GM19324 (cell line): ENCODE measurements at regions not wholly inside any gene's neighbourhood (a gene's known extent, or its start where the extent isn't known, plus 50 kb on each side); places are given as distances from the start of the nearest gene placed in this dataset.
A peak's percentile ranks its signal among the peaks of the same experiment; 100 is the strongest.
"Not testable (repeated sequence)": the region's sequence is repeated elsewhere in the genome, so short reads cannot be mapped to it uniquely, and the experiment has no call there.

Experiments
- ATAC-seq: cut with Tn5 transposase; IDR thresholded peaks from one replicate; pipeline ENCODE4 v1.9.1; 2021; ENCODE audit warnings: mild to moderate bottlenecking, moderate library complexity; ENCODE audit not compliant: unreplicated experiment, low FRiP score

GRCh38 chrX:124232523-124233201 is 99.8 kb upstream of the TEX13D start:
- peak; percentile 70 for ATAC-seq

- ATAC-seq: no peak
These were observed 98.1 kb upstream of the TEX13D start for GRCh38 chrX:124234348-124234747.

- ATAC-seq: no peak
These were observed 94.2 kb upstream of the TEX13D start for GRCh38 chrX:124238268-124238667.

- peak; percentile 15 for ATAC-seq
These were observed 93.1 kb upstream of the TEX13D start for GRCh38 chrX:124239324-124239723.

- ATAC-seq: peak; percentile 75
These were observed 92.5 kb upstream of the TEX13D start for GRCh38 chrX:124239911-124240310.

DNA sequence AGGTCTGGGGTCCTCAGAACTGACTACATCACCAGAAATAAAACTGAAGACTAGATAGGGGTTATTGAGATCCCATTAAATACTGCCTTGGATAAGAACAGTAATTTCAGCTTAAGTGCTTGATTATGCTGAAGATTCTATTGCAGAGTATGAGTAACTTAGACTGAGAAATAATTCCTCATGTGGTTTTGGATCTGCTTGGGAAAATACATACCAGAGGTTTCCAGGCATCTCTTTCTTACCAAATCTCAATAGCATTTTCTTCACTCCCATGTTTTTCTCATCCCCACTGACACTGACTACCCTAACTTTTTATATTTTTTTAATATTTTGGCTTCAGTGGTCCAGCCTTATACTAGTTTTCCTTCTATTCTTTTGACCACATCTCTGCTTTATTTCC is 92.0 kb upstream of the TEX13D start:
- ATAC-seq: no peak

GRCh38 chrX:124242131-124242530 is 90.3 kb upstream of the TEX13D start:
- ATAC-seq: no peak

GRCh38 chrX:124249345-124249744 is 83.1 kb upstream of the TEX13D start:
- ATAC-seq: no peak

GRCh38 chrX:124250835-124251437 is 81.5 kb upstream of the TEX13D start:
- no peak for ATAC-seq

DNA sequence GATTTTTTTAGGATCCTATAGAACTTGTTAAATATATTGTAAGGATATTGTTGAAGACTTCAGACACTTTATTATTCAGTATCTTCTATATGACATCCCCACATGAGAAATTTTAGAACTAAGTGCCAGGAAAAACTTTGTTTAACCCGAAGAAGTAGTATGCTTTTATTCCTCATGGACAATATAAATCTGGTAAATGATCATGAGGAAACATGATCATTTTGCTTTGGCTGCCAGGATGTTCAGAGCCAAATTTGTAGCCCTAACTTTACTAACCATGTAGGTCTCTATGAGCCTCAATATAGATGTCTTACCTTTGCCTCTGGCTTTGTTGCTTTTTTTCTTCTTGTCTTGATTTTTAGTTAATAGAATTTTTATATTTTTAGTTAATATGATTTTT is 77.8 kb upstream of the TEX13D start:
- ATAC-seq: no peak

DNA sequence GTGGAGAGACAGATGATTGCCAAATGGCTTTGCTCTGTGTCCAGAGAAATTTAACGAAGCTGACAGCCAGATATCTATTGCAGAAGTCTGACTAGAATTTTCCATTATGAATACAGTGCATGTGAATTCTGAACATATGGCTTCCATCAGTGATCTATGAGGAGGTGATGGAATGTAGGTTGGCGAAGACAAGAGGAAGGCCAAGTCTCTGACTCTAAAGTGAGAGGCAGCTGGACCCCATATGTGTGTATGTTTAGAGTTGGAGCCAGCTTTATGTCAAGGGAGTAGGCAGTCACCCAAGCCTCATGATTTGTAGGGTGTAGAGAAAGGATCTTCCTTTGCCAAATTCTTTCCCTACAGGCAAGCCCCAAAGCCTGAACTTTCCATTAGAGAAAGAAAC is 76.2 kb upstream of the TEX13D start:
- no peak for ATAC-seq

- ATAC-seq: no peak
These were observed 75.7 kb upstream of the TEX13D start for GRCh38 chrX:124256629-124257380.

DNA sequence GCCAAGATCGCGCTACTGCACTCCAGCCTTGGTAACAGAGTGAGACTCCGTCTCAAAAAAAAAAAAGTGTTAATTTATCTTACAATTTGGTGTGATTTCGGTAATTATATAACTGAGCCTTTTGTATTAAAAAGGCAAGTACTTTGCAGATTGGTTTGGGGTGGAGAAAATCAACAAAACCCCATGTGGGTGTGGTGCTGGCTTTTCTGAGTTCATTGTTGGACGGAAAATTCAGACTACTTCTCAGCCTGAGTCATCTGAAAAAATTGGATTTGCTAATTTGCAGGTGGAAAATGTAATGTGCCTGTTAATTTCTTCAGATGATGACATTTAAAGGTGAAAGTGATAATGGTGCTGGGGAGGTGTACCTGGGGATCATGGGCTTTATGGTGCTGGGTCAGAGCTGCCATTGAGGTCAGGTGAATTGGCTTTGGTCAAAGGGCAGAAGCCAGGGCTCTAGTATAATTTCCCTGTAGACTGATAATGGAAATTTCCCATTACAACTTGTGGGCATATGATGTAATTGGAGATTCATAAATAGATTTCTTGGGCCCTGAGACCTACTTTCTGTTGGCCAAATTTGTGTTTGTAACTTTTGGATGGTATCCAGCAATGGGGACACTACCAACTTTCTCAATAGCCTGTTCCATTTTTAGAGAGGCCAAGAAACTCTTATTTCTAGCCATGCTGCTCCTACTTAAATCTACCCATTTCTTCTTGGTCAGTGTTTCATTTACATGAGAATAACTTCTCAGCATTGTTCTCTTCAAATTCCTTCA is 74.3 kb upstream of the TEX13D start:
- ATAC-seq: no peak

DNA sequence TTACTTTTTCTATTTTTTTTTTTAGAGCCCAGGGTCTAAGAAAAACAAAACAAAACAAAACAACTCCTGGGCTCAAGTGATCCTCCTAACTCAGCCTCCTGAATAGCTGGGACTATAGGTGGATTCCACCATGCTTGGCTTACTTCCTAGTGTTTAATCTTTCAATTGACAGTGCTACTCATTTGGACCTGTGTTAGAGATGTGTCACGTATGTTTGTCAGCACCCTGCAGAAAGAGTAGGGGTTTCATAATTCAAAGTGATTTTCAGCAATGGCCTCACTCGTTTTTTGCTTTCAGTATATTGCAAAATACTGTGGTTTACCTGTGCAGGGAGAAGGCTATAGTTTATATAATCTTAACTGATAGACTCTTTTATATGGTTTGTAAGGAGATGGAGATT is 71.6 kb upstream of the TEX13D start:
- no peak for ATAC-seq

DNA sequence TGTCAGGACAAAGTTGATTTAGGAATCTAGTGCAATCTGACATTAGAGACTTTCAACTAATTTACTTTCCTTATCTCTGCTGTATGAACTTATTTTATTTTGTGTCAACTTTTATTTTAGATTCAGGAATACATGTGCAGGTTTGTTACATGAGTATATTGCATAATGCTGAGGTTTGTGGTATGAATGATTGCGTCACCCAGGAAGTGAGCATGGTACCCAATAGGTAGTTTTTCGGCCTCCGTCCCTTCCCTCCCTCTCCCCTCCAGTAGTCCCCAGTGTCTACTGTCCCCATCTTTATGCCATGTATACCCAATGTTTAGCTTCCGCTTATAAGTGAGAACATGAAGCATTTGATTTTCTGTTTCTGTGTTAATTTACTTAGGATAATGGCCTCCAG is 68.7 kb upstream of the TEX13D start:
- no peak for ATAC-seq

GRCh38 chrX:124268099-124268498 is 64.4 kb upstream of the TEX13D start:
- no peak for ATAC-seq

DNA sequence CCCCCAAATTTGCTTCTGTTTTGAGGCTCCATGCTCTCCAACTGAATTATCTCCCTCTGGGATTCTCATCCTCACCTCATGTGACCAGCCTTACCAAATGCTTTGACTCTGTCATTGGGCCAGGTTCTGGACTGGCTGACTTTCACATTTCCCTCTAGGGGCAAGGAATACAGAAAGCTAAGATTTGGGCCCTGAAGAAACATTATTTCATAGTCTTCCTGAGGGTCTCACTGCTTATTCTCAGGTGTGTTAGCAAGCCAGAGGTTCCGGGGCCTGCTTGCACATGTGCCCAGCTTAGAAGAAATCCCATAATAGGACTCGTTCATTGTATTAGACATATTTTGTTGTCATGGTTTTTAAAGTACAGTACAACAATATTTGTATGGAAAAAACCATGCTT is 62.6 kb upstream of the TEX13D start:
- ATAC-seq: no peak

- ATAC-seq: not testable (repeated sequence)
These were observed 60.9 kb upstream of the TEX13D start for GRCh38 chrX:124271599-124271998.

DNA sequence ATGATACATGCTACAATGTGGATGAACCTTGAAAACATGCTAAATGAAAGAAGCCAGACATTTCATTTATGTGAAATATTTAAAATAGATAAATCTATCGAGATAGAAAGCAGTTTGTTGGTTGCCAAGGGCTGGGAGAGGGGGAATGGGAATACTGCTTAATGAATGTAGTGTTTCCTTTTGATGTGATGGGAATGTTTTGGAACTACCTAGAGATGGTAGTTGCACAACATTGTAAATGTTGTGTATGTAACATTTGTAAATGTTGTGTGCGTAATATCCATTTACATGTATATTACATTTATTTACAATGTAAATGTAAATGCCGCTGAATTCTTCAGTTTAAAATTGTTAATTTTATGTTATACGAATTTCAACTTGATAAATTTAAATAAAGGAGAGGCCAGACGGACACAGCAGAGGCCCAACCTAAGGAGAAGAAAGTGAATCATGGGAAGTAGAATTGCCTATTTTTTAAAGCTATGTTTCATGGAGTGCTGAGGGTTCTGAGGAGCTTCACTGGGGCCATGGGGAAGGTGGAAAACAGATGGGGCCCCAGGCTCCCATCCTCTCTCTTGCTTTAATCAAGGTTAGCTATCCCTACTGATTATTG is 60.0 kb upstream of the TEX13D start:
- ATAC-seq: no peak

DNA sequence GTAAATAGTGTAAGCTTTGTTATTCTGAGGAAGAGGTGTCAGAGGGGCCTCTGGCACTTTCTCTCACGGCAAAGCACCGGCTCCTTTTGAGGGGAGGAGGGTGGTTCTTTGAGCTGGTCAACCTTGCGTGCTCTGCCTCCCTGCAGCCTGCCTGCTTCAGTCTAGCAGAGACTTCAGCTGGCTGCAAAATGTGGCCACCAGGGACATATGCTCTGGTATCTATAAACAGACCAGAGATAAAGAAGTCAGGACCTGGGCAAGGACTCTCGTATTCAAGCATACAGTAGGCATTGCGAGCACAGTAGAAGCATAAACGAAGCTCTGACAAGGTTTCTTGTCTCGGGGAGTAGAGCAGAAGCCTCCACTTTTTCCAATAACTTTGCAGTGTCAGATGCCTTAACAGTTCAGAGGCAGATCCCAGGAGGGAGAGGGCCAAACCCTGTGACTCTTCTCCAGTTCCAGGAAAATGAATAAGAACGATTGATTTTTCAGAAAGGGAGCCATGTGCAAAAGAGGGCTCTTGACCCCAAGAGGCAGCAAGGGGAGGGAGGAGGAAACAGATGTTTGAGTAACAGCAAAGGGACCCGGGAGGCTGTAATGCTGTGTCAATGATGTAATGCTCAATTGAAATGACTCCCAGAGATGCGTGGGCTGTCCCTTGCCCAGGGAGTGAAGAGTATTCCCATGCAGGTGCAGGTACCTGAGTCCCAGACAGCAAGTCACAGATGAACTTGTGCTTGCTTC is 57.9 kb upstream of the TEX13D start:
- no peak for ATAC-seq
